ENCODE measurements at regions not wholly inside any gene's neighbourhood (a gene's known extent, or its start where the extent isn't known, plus 50 kb on each side); places are given as distances from the start of the nearest gene placed in this dataset.

DNA sequence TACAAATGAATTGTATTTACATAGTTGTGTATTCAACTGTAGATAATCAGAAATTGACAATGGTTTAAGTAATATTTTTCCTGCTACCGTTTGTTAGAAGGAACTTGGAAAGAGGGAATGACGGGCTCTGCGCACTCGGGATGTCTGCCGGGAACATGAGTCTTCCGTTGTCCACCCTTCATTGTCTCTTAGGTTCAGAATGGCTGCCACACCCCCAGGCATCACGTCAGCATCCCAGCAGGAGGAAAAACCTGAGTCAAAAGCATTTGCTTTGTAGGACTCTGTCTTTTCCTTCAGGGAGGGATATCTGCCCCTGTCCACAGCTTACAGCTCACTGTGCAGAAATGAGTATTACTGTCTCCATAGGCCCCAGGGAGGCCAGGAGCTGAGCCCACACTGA is 331.2 kb downstream of the THBS2 start:
- intact Hi-C loops (cut with DNase I): no loop called here
- Histone ChIP-seq H3K4me1 (no peaks in the 10 kb centered on the region), H3K4me3 (no peak overlapping the region), H3K36me3 (no peaks in the 10 kb centered on the region), H3K9me3 (no peaks in the 10 kb centered on the region), H3K27ac (no peak overlapping the region), H3K9ac (ENCODE audit: low read depth in 2 of 2, low read length in 2 of 2) (no peak overlapping the region), H3K27me3 (no peaks in the 10 kb centered on the region)
- no peak for TF ChIP-seq CTCF (IDR thresholded peaks at IDR 0.05)
- DNase-seq: no peak

DNA sequence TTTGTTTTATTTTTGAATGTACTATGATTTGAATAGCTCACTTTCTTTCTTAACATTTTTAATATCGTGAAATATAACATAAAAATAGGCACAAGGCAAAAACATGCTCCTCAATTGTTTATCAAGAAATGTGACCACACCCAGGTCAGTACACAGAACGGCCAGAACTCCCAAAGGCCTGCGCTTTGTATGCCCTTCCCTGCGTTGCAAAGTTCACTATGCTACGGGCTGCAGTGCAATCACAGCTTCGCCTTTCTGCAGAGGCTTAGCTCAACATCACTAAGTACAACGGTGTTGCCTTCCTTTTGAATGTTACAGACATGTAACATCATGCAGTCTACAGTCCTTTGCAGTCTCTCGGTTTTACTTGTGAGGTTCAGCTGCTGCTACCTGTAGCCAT is 333.4 kb downstream of the THBS2 start:
- H3K27me3 ChIP-seq: no peaks in the 10 kb centered on the region
- no peaks in the 10 kb centered on the region for H3K9me3 ChIP-seq
- no peak for TF ChIP-seq CTCF (IDR thresholded peaks at IDR 0.05)
- H3K27ac ChIP-seq: no peak overlapping the region
- intact Hi-C loops (cut with DNase I): no loop called here
- no peak overlapping the region for H3K4me3 ChIP-seq
- H3K4me1 ChIP-seq: no peaks in the 10 kb centered on the region
- DNase-seq: peak; percentile 63
- H3K9ac ChIP-seq (ENCODE audit: low read depth in 2 of 2, low read length in 2 of 2): no peak overlapping the region
- H3K36me3 ChIP-seq: no peaks in the 10 kb centered on the region

DNA sequence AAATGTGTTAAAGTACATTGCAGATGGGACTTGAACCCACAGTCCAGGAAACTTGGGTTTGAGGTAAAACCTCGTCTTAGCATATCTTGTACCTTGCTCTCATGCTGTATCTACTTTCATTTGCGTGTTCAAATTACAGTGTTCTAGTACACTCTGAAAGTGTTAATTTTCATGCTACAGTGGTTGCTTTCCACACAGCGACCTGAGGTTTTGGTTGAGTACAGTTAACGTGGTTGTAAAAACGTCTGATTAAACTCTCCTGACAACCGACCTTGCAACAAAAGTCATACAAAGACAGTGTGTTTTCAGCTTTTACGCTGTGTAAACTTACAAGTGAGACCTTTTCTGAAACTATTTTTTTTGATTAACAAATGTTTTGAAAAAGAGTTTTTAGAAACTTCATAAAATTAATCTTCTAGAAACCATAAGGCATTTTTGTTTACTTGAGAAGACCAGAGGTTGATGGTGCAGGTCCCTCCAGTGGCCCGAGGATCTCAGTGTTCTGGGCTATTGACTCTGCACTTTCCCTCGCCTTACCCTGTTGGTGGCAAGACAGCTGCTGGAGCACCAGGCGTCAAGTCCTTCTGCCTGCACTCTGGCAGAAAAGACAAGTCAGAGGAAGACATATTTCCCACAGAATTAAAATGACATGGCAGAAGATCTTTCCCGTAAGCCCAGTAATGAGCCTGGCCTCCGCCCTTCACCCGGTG is 334.0 kb downstream of the THBS2 start:
- Histone ChIP-seq H3K4me3 (no peak overlapping the region), H3K9me3 (no peaks in the 10 kb centered on the region), H3K36me3 (no peaks in the 10 kb centered on the region), H3K27me3 (no peaks in the 10 kb centered on the region), H3K9ac (ENCODE audit: low read depth in 2 of 2, low read length in 2 of 2) (peak overlapping the region in 1 of 2 donors; percentile 19), H3K27ac (no peak overlapping the region), H3K4me1 (no peaks in the 10 kb centered on the region)
- no peak for TF ChIP-seq CTCF (IDR thresholded peaks at IDR 0.05)
- intact Hi-C loops (cut with DNase I): no loop called here
- DNase-seq: no peak

DNA sequence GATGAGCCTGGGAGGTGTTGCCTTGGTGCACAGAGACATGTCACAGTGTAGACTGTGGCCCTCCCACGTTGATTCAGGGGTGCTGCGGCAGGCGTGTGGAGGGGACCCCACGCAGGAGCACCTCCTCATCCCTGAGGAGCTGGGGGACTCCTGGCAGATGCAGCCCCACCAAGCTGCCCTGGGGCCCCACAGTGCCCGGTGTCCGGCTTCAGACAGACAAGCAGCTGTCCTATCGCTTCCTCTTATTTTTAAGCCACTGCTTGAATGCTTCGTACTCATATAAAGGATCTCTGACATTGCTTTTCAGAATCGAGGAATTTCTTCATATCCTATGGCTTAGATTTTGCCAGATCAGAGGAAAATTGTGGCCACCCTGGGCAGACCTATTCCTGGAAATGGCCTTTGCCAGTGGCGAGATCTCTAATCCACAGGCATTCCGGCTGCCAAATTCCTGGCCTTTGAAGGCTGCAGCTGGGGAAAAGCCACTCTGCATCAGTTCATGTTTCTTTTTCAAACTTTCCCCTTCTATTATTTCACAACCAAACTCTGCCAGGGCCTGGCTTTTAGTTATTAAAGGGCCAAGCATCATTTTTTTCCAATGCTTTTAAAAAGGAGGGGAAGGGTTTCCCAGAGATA is 337.0 kb downstream of the THBS2 start:
- Histone ChIP-seq H3K9me3 (no peaks in the 10 kb centered on the region), H3K27me3 (no peaks in the 10 kb centered on the region), H3K9ac (ENCODE audit: low read depth in 2 of 2, low read length in 2 of 2) (peak overlapping the region in 1 of 2 donors; percentile 10), H3K4me1 (no peaks in the 10 kb centered on the region), H3K27ac (no peak overlapping the region), H3K36me3 (no peaks in the 10 kb centered on the region), H3K4me3 (no peak overlapping the region)
- no peak for DNase-seq
- intact Hi-C loops (cut with DNase I): no loop called here
- no peak for TF ChIP-seq CTCF (IDR thresholded peaks at IDR 0.05)

DNA sequence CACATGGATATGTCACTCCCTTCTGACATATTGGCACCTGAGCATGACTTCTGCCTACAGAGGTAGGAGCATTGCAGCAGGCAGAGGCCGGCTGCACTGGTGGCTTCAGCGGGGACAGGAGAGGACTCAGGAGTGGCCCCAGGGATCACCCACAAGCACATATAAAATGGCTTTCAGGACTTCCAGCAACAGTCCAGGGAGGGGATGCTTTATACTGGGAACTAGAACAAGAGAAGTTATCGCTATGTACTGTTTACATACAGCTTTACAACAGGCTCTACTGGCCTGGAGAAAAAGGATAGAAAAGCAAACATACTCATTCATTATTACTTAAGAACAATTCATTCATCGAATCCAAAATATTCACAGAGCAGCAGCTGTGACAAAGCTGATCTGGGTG is 337.8 kb downstream of the THBS2 start:
- Histone ChIP-seq H3K27me3 (no peaks in the 10 kb centered on the region), H3K9me3 (no peaks in the 10 kb centered on the region), H3K4me1 (no peaks in the 10 kb centered on the region), H3K4me3 (no peak overlapping the region), H3K9ac (ENCODE audit: low read depth in 2 of 2, low read length in 2 of 2) (no peak overlapping the region), H3K27ac (no peak overlapping the region), H3K36me3 (no peaks in the 10 kb centered on the region)
- no peak for TF ChIP-seq CTCF (IDR thresholded peaks at IDR 0.05)
- no peak for DNase-seq
- intact Hi-C loops (cut with DNase I): no loop called here
